ENCODE measurements at regions not wholly inside any gene's neighbourhood (a gene's known extent, or its start where the extent isn't known, plus 50 kb on each side); places are given as distances from the start of the nearest gene placed in this dataset.

GRCh38 chr3:182364323-182364722, 429.0 kb upstream of the ATP11B start:
- Histone ChIP-seq H3K27ac (no peak overlapping the region), H3K36me3 (no peaks in the 10 kb centered on the region), H3K4me1 (ENCODE audit: low read depth) (no peaks in the 10 kb centered on the region), H3K4me3 (no peak overlapping the region), H3K9me3 (ENCODE audit: low read depth) (no peaks in the 10 kb centered on the region), H3K27me3 (no peaks in the 10 kb centered on the region)
- TF ChIP-seq CTCF (IDR thresholded peaks at IDR 0.05; ENCODE audit: low read depth, low read length), result no peak
- DNase-seq (ENCODE audit: low read depth in 1 of 2, low spot score in 1 of 2), result no peak

DNA sequence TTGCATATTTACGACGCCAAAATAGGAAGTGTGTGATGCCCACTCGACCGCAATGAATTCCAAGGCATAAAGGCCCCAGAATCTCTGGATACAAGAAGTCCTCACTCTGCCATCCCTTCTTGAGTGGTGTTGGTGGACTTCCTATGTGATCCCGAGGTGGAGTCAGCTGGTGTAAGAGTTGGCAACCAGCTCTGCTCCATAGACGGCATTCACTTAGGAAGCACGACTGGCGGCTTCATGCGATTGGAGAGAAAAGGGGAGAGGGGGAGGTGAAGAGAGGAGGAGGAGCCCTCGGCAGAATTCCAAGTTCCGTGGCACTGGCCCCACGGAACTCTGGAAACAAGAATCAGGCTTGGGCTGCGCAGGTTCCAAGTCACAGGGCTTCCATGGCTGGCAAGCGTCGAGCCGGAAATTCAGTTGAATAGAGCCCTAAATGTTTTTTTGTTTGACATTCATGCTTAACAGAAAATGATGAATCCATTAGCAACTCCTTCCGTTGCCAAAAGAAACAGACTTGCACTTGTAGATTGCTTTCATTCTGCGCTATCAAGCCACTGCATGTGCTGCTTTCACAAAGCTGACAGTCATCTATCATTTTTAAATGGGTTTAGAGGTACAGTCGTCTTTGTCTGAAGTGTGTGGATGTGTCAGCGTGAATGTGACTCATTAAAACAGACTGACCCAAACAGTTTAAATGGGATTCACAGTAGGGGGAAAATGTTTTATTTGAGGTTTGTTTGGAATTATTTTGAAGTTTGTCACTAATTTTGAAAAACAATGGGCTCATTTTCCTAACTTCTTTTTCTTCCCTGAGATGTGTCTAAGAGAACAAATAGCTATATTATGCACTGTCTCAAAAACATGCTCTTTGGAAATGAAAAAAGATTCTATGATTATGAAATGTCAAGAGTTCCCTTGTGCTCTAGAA, 428.3 kb upstream of the ATP11B start:
- no peaks in the 10 kb centered on the region for H3K9me3 ChIP-seq (ENCODE audit: low read depth)
- no peak overlapping the region for H3K27ac ChIP-seq
- H3K4me1 ChIP-seq (ENCODE audit: low read depth), result no peaks in the 10 kb centered on the region
- TF ChIP-seq CTCF (IDR thresholded peaks at IDR 0.05; ENCODE audit: low read depth, low read length), result no peak
- no peaks in the 10 kb centered on the region for H3K36me3 ChIP-seq
- H3K4me3 ChIP-seq, result no peak overlapping the region
- no peak for DNase-seq (ENCODE audit: low read depth in 1 of 2, low spot score in 1 of 2)
- no peaks in the 10 kb centered on the region for H3K27me3 ChIP-seq

DNA sequence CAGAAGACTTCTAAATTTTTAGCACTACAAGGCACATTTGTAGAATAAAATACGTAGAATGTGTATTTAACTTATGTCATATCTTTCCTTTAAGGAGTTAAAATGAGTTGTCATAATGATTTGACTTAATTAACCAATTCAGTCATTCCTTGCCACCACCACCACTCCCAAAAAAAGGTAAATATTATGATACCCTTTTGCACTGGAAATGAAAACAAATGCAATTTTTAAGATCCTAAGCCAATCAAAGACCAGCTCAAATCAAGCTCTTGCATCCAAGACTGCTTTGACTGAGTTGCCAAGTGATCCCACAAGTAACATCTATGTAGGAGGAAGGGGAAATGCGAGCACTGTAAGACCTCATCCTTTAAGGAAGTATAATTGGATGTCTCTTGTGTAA, 426.6 kb upstream of the ATP11B start:
- TF ChIP-seq CTCF (IDR thresholded peaks at IDR 0.05; ENCODE audit: low read depth, low read length), result no peak
- Histone ChIP-seq H3K4me3 (no peak overlapping the region), H3K9me3 (ENCODE audit: low read depth) (no peaks in the 10 kb centered on the region), H3K36me3 (no peaks in the 10 kb centered on the region), H3K27ac (no peak overlapping the region), H3K4me1 (ENCODE audit: low read depth) (no peaks in the 10 kb centered on the region), H3K27me3 (no peaks in the 10 kb centered on the region)
- DNase-seq (ENCODE audit: low read depth in 1 of 2, low spot score in 1 of 2), result no peak

DNA sequence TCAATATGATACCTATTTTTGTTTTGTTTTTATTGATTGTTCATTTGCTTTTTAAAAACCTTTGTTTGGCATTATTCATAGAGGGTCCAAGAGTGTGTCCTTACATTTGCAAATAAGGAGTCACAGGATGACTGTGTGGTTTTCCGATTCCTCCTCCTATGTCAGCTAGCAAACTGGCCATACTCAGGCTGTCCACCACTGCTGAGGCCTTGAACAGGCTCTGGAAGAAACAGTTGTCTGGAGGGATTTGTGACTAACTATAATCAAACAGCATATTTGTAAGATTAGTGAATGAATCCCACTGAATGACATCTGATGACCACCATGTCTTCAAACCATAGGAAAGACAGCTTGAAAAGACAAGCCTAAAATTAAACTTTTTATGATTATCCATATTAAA, 423.4 kb upstream of the ATP11B start:
- no peaks in the 10 kb centered on the region for H3K36me3 ChIP-seq

DNA sequence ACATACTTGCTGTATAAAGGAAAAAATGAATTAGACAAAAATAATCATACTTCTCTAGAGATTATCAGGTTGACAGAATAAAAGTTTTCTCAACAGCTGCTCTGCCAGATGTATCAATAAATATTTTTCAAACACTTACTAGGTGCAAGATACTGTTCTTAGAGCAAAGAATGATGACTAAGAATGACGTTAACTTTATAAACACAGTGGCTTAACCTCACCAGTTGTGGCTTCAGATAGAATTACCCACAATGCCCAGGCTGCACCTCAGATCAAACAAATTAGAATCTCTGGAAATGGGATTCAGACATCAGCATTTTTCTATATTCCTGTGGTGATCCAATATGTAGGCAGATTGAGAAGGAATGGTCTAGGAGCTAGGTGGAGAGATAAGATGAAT, 422.4 kb upstream of the ATP11B start:
- no peak overlapping the region for H3K27ac ChIP-seq
- H3K27me3 ChIP-seq, result no peaks in the 10 kb centered on the region
- TF ChIP-seq CTCF (IDR thresholded peaks at IDR 0.05; ENCODE audit: low read depth, low read length), result no peak
- no peaks in the 10 kb centered on the region for H3K4me1 ChIP-seq (ENCODE audit: low read depth)
- no peaks in the 10 kb centered on the region for H3K36me3 ChIP-seq
- H3K4me3 ChIP-seq, result no peak overlapping the region
- no peak for DNase-seq (ENCODE audit: low read depth in 1 of 2, low spot score in 1 of 2)
- no peaks in the 10 kb centered on the region for H3K9me3 ChIP-seq (ENCODE audit: low read depth)

More for the DNA sequence above, 423.4 kb upstream of the ATP11B start:
- DNase-seq (ENCODE audit: low read depth in 1 of 2, low spot score in 1 of 2), result no peak
- H3K4me3 ChIP-seq, result no peak overlapping the region
- no peaks in the 10 kb centered on the region for H3K27me3 ChIP-seq
- no peak for TF ChIP-seq CTCF (IDR thresholded peaks at IDR 0.05; ENCODE audit: low read depth, low read length)
- H3K27ac ChIP-seq, result no peak overlapping the region
- H3K4me1 ChIP-seq (ENCODE audit: low read depth), result no peaks in the 10 kb centered on the region
- H3K9me3 ChIP-seq (ENCODE audit: low read depth), result no peaks in the 10 kb centered on the region
